ENCODE measurements at regions not wholly inside any gene's neighbourhood (a gene's known extent, or its start where the extent isn't known, plus 50 kb on each side); places are given as distances from the start of the nearest gene placed in this dataset.
A peak's percentile ranks its signal among the peaks of the same experiment; 100 is the strongest.
"Not testable (repeated sequence)": the region's sequence is repeated elsewhere in the genome, so short reads cannot be mapped to it uniquely, and the experiment has no call there.

GRCh38 chr14:49961270-49962222, 68.7 kb downstream of the ARF6 start:
- 64 to 78% methylated on average over 13 of the region's 13 CpGs for WGBS, 2 donors
- H3K4me3 ChIP-seq (ENCODE audit: low read depth, poor library complexity, severe bottlenecking): no peak overlapping the region
- DNase-seq (ENCODE audit: low spot score in 2 of 2): peak in 1 of 2 donors; percentile 66
- TF ChIP-seq CTCF (IDR thresholded peaks at IDR 0.05) (no peak), POLR2A (IDR thresholded peaks at IDR 0.05) (no peak)
- intact Hi-C loops (cut with DNase I; ENCODE audit: low total_unique reads): no loop called here

GRCh38 chr14:49962621-49963020, 69.7 kb downstream of the ARF6 start:
- no peak overlapping the region for H3K4me3 ChIP-seq (ENCODE audit: low read depth, poor library complexity, severe bottlenecking)
- intact Hi-C loops (cut with DNase I; ENCODE audit: low total_unique reads): no loop called here
- WGBS, 2 donors: 50 to 55% methylated on average over 6 of the region's 6 CpGs
- DNase-seq (ENCODE audit: low spot score in 2 of 2): peak; percentile 78 to 87
- TF ChIP-seq POLR2A (IDR thresholded peaks at IDR 0.05) (no peak), CTCF (IDR thresholded peaks at IDR 0.05) (no peak)

- peak in 1 of 2 donors; percentile 26 for DNase-seq (ENCODE audit: low spot score in 2 of 2)
- intact Hi-C loops (cut with DNase I; ENCODE audit: low total_unique reads); H3K4me3 ChIP-seq (ENCODE audit: low read depth, poor library complexity, severe bottlenecking): not testable (repeated sequence)
- WGBS, 2 donors: 75 to 85% methylated on average over 8 of the region's 8 CpGs
These were observed 72.3 kb downstream of the ARF6 start for GRCh38 chr14:49965068-49965651.

- WGBS, 2 donors: 32 to 39% methylated on average over 4 of the region's 4 CpGs
These were observed 73.5 kb downstream of the ARF6 start for GRCh38 chr14:49966304-49966809.

GRCh38 chr14:49966971-49967630, 74.2 kb downstream of the ARF6 start:
- DNase-seq (ENCODE audit: low spot score in 2 of 2): no peak
- TF ChIP-seq POLR2A (IDR thresholded peaks at IDR 0.05): no peak
- intact Hi-C loops (cut with DNase I; ENCODE audit: low total_unique reads): no loop called here
- H3K4me3 ChIP-seq (ENCODE audit: low read depth, poor library complexity, severe bottlenecking): no peak overlapping the region
- WGBS, 2 donors: 90 to 92% methylated on average over 11 of the region's 11 CpGs

More at GRCh38 chr14:49966304-49966809, 73.5 kb downstream of the ARF6 start:
- TF ChIP-seq CTCF (IDR thresholded peaks at IDR 0.05): no peak
- TF ChIP-seq POLR2A (IDR thresholded peaks at IDR 0.05): no peak
- intact Hi-C loops (cut with DNase I; ENCODE audit: low total_unique reads): no loop called here
- no peak for DNase-seq (ENCODE audit: low spot score in 2 of 2)
- no peak overlapping the region for H3K4me3 ChIP-seq (ENCODE audit: low read depth, poor library complexity, severe bottlenecking)

GRCh38 chr14:49969961-49970360, 77.1 kb downstream of the ARF6 start:
- 72 to 90% methylated on average over 5 of the region's 5 CpGs for WGBS, 2 donors
- no peak for DNase-seq (ENCODE audit: low spot score in 2 of 2)
- no peak for TF ChIP-seq CTCF (IDR thresholded peaks at IDR 0.05)
- TF ChIP-seq POLR2A (IDR thresholded peaks at IDR 0.05): no peak
- no peak overlapping the region for H3K4me3 ChIP-seq (ENCODE audit: low read depth, poor library complexity, severe bottlenecking)
- intact Hi-C loops (cut with DNase I; ENCODE audit: low total_unique reads): no loop called here

Data from lower leg skin (tissue), 4 donors.